KMS-11 (cell line): ENCODE measurements at regions not wholly inside any gene's neighbourhood (a gene's known extent, or its start where the extent isn't known, plus 50 kb on each side); places are given as distances from the start of the nearest gene placed in this dataset.

ENCODE experiments used
- H2AFZ ChIP-seq: fragments of 200-600 bp; sonication (generic); 2 replicates; pipeline ENCODE4 v1.6.1; 2016; ENCODE audit warnings: antibody characterized with exemption, mixed run types, low read depth
- H3K27ac ChIP-seq: fragments of 200-600 bp; sonication (generic); 2 replicates; pipeline ENCODE4 v1.6.1; 2016; ENCODE audit warnings: mild to moderate bottlenecking, mixed run types
- H3K27me3 ChIP-seq: fragments of 200-600 bp; sonication (generic); 2 replicates; pipeline ENCODE4 v1.6.1; 2017; ENCODE audit warnings: mild to moderate bottlenecking, low read depth, mixed run types, moderate library complexity; ENCODE audit not compliant: insufficient read depth
- H3K36me3 ChIP-seq: fragments of 200-600 bp; sonication (generic); 2 replicates; pipeline ENCODE4 v1.6.1; 2017; ENCODE audit warnings: mild to moderate bottlenecking, mixed run types; ENCODE audit not compliant: insufficient read depth
- H3K4me1 ChIP-seq: fragments of 200-600 bp; sonication (generic); 2 replicates; pipeline ENCODE4 v1.6.1; 2016; ENCODE audit warnings: mild to moderate bottlenecking, low read depth, mixed run types; ENCODE audit not compliant: poor library complexity, severe bottlenecking
- H3K4me2 ChIP-seq: fragments of 200-600 bp; sonication (generic); 2 replicates; pipeline ENCODE4 v1.7.0; 2016; ENCODE audit warnings: mild to moderate bottlenecking, mixed run types
- H3K4me3 ChIP-seq: fragments of 200-600 bp; sonication (generic); IDR thresholded peaks from 2 replicates; pipeline ENCODE4 v1.6.1; 2017; ENCODE audit warnings: low read depth, low read length, mixed read lengths; ENCODE audit not compliant: insufficient read depth
- H3K79me2 ChIP-seq: fragments of 200-600 bp; sonication (generic); 2 replicates; pipeline ENCODE4 v1.6.1; 2016; ENCODE audit warnings: low read depth, mixed run types; ENCODE audit not compliant: insufficient read depth
- H3K9ac ChIP-seq: fragments of 200-600 bp; sonication (generic); 2 replicates; pipeline ENCODE4 v1.6.1; 2016; ENCODE audit warnings: mild to moderate bottlenecking, mixed run types
- H4K20me1 ChIP-seq: fragments of 200-600 bp; sonication (generic); 2 replicates; pipeline ENCODE4 v1.6.1; 2016; ENCODE audit warnings: mild to moderate bottlenecking, mixed run types; ENCODE audit not compliant: insufficient read depth
- TF ChIP-seq, protein P1 (sequence below): fragments of 200-600 bp; sonication (generic); conservative IDR thresholded peaks from 2 replicates; pipeline ENCODE4 v1.6.1; 2017; ENCODE audit warnings: low read depth, mild to moderate bottlenecking, antibody characterized with exemption, low read length, moderate library complexity, mixed read lengths

DNA sequence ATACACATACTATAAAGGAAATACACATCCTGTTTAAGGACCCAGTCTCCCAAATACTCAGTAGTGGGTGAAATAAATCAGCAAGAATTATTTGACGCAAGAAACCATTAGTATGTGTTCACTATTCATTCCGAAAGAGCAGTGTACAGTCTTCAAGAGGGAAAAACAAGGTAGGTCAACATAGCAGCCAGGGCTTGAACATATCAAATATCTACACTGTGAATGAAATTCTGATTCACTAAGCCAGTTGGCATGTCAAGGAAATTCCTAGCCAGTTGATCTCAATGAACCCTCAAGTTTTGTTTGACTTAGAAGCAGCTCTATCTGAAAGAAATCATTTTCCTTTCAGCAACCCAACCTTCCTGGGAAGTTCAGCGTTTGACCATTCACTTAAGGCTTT lies 99.0 kb downstream of the CNTN3 start:
- H3K9ac ChIP-seq: no peak overlapping the region

DNA sequence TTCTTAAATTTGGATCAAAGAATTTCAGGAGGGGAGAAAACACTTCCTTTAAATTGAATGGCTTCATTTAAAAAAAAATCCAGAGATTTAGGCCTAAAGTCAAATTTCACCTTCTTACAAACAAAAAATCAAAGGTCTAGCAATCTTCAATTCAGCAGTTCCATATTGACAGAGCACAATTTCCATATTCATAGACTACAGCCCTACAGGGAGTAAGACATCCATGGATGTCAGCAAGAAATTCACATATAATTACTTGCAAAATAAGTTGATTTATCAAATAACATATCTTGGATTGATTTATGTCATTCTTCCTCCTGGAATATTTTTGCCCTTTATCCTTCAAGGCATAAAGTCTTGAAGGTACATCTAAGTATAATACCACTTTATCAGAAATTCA lies 103.4 kb downstream of the CNTN3 start:
- Histone ChIP-seq H3K9ac (no peak overlapping the region), H3K79me2 (no peaks in the 10 kb centered on the region), H3K4me1 (no peaks in the 10 kb centered on the region), H3K36me3 (no peaks in the 10 kb centered on the region), H3K4me3 (no peak overlapping the region), H3K27ac (no peak overlapping the region), H3K4me2 (no peak overlapping the region), H4K20me1 (no peaks in the 10 kb centered on the region), H3K27me3 (no peaks in the 10 kb centered on the region), H2AFZ (no peak overlapping the region)
- TF ChIP-seq, protein P1, sequence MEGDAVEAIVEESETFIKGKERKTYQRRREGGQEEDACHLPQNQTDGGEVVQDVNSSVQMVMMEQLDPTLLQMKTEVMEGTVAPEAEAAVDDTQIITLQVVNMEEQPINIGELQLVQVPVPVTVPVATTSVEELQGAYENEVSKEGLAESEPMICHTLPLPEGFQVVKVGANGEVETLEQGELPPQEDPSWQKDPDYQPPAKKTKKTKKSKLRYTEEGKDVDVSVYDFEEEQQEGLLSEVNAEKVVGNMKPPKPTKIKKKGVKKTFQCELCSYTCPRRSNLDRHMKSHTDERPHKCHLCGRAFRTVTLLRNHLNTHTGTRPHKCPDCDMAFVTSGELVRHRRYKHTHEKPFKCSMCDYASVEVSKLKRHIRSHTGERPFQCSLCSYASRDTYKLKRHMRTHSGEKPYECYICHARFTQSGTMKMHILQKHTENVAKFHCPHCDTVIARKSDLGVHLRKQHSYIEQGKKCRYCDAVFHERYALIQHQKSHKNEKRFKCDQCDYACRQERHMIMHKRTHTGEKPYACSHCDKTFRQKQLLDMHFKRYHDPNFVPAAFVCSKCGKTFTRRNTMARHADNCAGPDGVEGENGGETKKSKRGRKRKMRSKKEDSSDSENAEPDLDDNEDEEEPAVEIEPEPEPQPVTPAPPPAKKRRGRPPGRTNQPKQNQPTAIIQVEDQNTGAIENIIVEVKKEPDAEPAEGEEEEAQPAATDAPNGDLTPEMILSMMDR: no peak

More for the DNA sequence above, 99.0 kb downstream of the CNTN3 start:
- Histone ChIP-seq H4K20me1 (no peaks in the 10 kb centered on the region), H3K4me2 (no peak overlapping the region), H3K4me1 (no peaks in the 10 kb centered on the region), H3K27me3 (no peaks in the 10 kb centered on the region), H3K27ac (no peak overlapping the region), H2AFZ (no peak overlapping the region), H3K4me3 (no peak overlapping the region), H3K36me3 (no peaks in the 10 kb centered on the region), H3K79me2 (no peaks in the 10 kb centered on the region)
- TF ChIP-seq, protein P1: no peak

DNA sequence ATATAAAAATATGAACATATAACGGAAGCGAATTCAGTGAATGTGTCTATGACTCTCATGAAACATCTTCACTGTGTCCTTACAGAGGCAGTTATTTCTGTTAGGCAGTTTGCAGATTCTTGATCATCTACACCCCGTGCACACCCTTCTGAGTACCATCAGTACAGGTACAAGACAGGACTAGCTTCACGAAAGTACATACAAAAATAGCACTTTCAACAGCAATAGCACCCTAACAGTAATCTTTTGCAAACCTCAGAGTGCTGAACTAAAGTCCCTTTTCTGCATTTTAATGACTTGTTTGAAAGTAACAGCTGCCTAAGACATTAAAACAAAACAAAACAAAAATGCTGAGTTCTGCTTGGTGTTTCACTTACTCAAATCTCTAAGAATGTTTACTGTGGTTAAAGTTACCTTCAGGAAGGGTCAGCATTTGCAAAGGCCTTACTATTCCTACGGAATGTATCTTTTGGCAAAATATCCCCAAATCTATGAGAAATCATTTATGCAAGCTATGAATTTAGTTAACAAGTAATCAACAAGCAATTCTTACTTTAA lies 104.1 kb downstream of the CNTN3 start:
- H4K20me1 ChIP-seq: no peaks in the 10 kb centered on the region
- no peaks in the 10 kb centered on the region for H3K36me3 ChIP-seq
- no peak overlapping the region for H3K27ac ChIP-seq
- TF ChIP-seq, protein P1: no peak
- no peak overlapping the region for H3K4me3 ChIP-seq
- H3K9ac ChIP-seq: no peak overlapping the region
- no peaks in the 10 kb centered on the region for H3K27me3 ChIP-seq
- no peak overlapping the region for H2AFZ ChIP-seq
- H3K79me2 ChIP-seq: no peaks in the 10 kb centered on the region
- H3K4me2 ChIP-seq: no peak overlapping the region
- H3K4me1 ChIP-seq: no peaks in the 10 kb centered on the region

DNA sequence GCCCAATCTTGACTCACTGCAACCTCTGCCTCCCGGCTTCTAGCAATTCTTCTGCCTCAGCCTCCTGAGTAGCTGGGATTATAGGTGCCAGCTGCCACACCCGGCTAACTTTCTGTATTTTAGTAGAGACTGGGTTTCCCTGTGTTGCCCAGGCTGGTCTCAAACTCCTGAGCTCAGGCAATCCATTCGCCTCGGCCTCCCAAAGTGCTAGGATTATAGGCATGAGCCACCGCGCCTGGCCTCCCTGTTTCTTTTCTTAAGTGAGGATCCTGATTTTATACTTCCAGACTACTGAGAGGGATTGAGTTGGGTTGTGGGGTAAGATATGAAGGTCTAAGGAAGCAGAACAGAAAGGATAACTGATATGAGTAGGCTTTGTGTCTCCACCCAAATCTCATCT lies 106.8 kb downstream of the CNTN3 start:
- H3K36me3 ChIP-seq: no peaks in the 10 kb centered on the region
- no peak overlapping the region for H2AFZ ChIP-seq
- H3K4me1 ChIP-seq: no peaks in the 10 kb centered on the region
- H3K9ac ChIP-seq: no peak overlapping the region
- H3K27ac ChIP-seq: no peak overlapping the region
- H3K27me3 ChIP-seq: no peaks in the 10 kb centered on the region
- H3K79me2 ChIP-seq: no peaks in the 10 kb centered on the region
- H4K20me1 ChIP-seq: no peaks in the 10 kb centered on the region
- TF ChIP-seq, protein P1: no peak
- H3K4me3 ChIP-seq: no peak overlapping the region
- no peak overlapping the region for H3K4me2 ChIP-seq
